Osteoblast (primary cell): ENCODE measurements at regions not wholly inside any gene's neighbourhood (a gene's known extent, or its start where the extent isn't known, plus 50 kb on each side); places are given as distances from the start of the nearest gene placed in this dataset.
A peak's percentile ranks its signal among the peaks of the same experiment; 100 is the strongest.

Source experiments
- DNase-seq: peaks from one replicate; pipeline ENCODE4 v3.0.0; 2011; ENCODE audit warnings: low spot score, mixed read lengths; ENCODE audit not compliant: insufficient read length; ENCODE audit errors: missing footprints
- H2AFZ ChIP-seq: 2 replicates; pipeline ENCODE4 v1.6.0; 2011; ENCODE audit warnings: mild to moderate bottlenecking, low read length
- H3K27ac ChIP-seq: 2 replicates; pipeline ENCODE4 v1.5.1; 2011; ENCODE audit warnings: mild to moderate bottlenecking, low read depth, low read length, moderate library complexity
- H3K27me3 ChIP-seq: 2 replicates; pipeline ENCODE4 v1.6.0; 2012; ENCODE audit warnings: mild to moderate bottlenecking, control low read depth, inconsistent platforms, low read length, moderate library complexity; ENCODE audit not compliant: insufficient read depth
- H3K36me3 ChIP-seq: 2 replicates; pipeline ENCODE4 v1.5.1; 2011; ENCODE audit warnings: mild to moderate bottlenecking, low read length, control low read depth, moderate library complexity; ENCODE audit not compliant: insufficient read depth
- H3K4me1 ChIP-seq: 2 replicates; pipeline ENCODE4 v1.5.1; 2011; ENCODE audit warnings: mild to moderate bottlenecking, low read length, control low read depth, moderate library complexity; ENCODE audit not compliant: insufficient read depth
- H3K4me2 ChIP-seq: 2 replicates; pipeline ENCODE4 v1.6.0; 2011; ENCODE audit warnings: mild to moderate bottlenecking, low read length; ENCODE audit not compliant: insufficient read depth
- H3K4me3 ChIP-seq: fragments of 200-600 bp; sonication (generic); 3 replicates; pipeline ENCODE4 v1.5.1; 2012; ENCODE audit warnings: mild to moderate bottlenecking, low read length, inconsistent platforms; ENCODE audit not compliant: insufficient read depth
- H3K79me2 ChIP-seq: 2 replicates; pipeline ENCODE4 v1.6.0; 2012; ENCODE audit warnings: mild to moderate bottlenecking, low read length, control low read depth, inconsistent platforms; ENCODE audit not compliant: insufficient read depth
- H3K9me3 ChIP-seq: 2 replicates; pipeline ENCODE4 v1.5.1; 2011; ENCODE audit warnings: low read depth, low read length, control low read depth
- H4K20me1 ChIP-seq: 2 replicates; pipeline ENCODE4 v1.6.0; 2012; ENCODE audit warnings: mild to moderate bottlenecking, low read length, control low read depth; ENCODE audit not compliant: insufficient read depth
- CTCF ChIP-seq: IDR thresholded peaks from 2 replicates; pipeline ENCODE4 v1.5.1; 2011; ENCODE audit warnings: mild to moderate bottlenecking, low read depth, low read length, moderate library complexity; ENCODE audit errors: extremely low read depth

GRCh38 chr15:29934251-29934650, 112.0 kb upstream of the TJP1 start:
- H3K4me1 ChIP-seq: peaks cover 16% of the 10 kb centered on the region
- no peak for DNase-seq

GRCh38 chr15:29933042-29933803, 111.0 kb upstream of the TJP1 start:
- H3K4me1 ChIP-seq: peaks cover 16% of the 10 kb centered on the region
- no peak overlapping the region for H3K27ac ChIP-seq
- no peak overlapping the region for H2AFZ ChIP-seq
- no peak for TF ChIP-seq CTCF
- H3K36me3 ChIP-seq: no peaks in the 10 kb centered on the region
- DNase-seq: no peak
- no peaks in the 10 kb centered on the region for H4K20me1 ChIP-seq
- H3K4me3 ChIP-seq: no peak overlapping the region
- no peaks in the 10 kb centered on the region for H3K27me3 ChIP-seq
- H3K4me2 ChIP-seq: no peak overlapping the region
- no peaks in the 10 kb centered on the region for H3K79me2 ChIP-seq
- no peaks in the 10 kb centered on the region for H3K9me3 ChIP-seq

More at GRCh38 chr15:29934251-29934650, 112.0 kb upstream of the TJP1 start:
- H3K27ac ChIP-seq: no peak overlapping the region
- H3K9me3 ChIP-seq: no peaks in the 10 kb centered on the region
- peak overlapping the region; percentile 5 for H3K4me2 ChIP-seq
- TF ChIP-seq CTCF: no peak
- H3K27me3 ChIP-seq: no peaks in the 10 kb centered on the region
- no peaks in the 10 kb centered on the region for H3K79me2 ChIP-seq
- H3K36me3 ChIP-seq: no peaks in the 10 kb centered on the region
- no peak overlapping the region for H3K4me3 ChIP-seq
- no peak overlapping the region for H2AFZ ChIP-seq
- no peaks in the 10 kb centered on the region for H4K20me1 ChIP-seq

- H3K79me2 ChIP-seq: no peaks in the 10 kb centered on the region
- DNase-seq: no peak
- no peak overlapping the region for H3K4me2 ChIP-seq
- H4K20me1 ChIP-seq: no peaks in the 10 kb centered on the region
- H3K4me3 ChIP-seq: no peak overlapping the region
- no peak overlapping the region for H3K27ac ChIP-seq
- H3K9me3 ChIP-seq: no peaks in the 10 kb centered on the region
- peaks cover 17% of the 10 kb centered on the region for H3K4me1 ChIP-seq
- H3K36me3 ChIP-seq: no peaks in the 10 kb centered on the region
- no peak overlapping the region for H2AFZ ChIP-seq
- H3K27me3 ChIP-seq: no peaks in the 10 kb centered on the region
- TF ChIP-seq CTCF: peak; percentile 11
Measured at GRCh38 chr15:29926083-29926388, 103.8 kb upstream of the TJP1 start.

- peak overlapping the region; percentile 21 for H3K27ac ChIP-seq
- DNase-seq: peak; percentile 86
- H3K79me2 ChIP-seq: no peaks in the 10 kb centered on the region
Measured at GRCh38 chr15:29925227-29926082, 103.2 kb upstream of the TJP1 start.

More at GRCh38 chr15:29925227-29926082, 103.2 kb upstream of the TJP1 start:
- H2AFZ ChIP-seq: no peak overlapping the region
- peak; percentile 98 for TF ChIP-seq CTCF
- no peaks in the 10 kb centered on the region for H3K36me3 ChIP-seq
- H3K9me3 ChIP-seq: no peaks in the 10 kb centered on the region
- H3K4me2 ChIP-seq: peak overlapping the region; percentile 36
- no peaks in the 10 kb centered on the region for H4K20me1 ChIP-seq
- H3K4me1 ChIP-seq: peaks cover 17% of the 10 kb centered on the region
- H3K4me3 ChIP-seq: no peak overlapping the region
- no peaks in the 10 kb centered on the region for H3K27me3 ChIP-seq
